GM21526 (cell line): ENCODE measurements at regions not wholly inside any gene's neighbourhood (a gene's known extent, or its start where the extent isn't known, plus 50 kb on each side); places are given as distances from the start of the nearest gene placed in this dataset.

Source experiments
- ATAC-seq: cut with Tn5 transposase; IDR thresholded peaks from one replicate; pipeline ENCODE4 v1.9.1; 2021; ENCODE audit warnings: moderate library complexity; ENCODE audit not compliant: unreplicated experiment, low FRiP score

GRCh38 chr3:124609402-124609801 lies 120.8 kb upstream of the UMPS start:
- ATAC-seq = no peak

- ATAC-seq = no peak
Observed at GRCh38 chr3:124610130-124610529, 120.1 kb upstream of the UMPS start.

GRCh38 chr3:124611520-124611919 lies 118.7 kb upstream of the UMPS start:
- ATAC-seq = no peak

GRCh38 chr3:124615896-124616543 lies 114.2 kb upstream of the UMPS start:
- no peak for ATAC-seq

- no peak for ATAC-seq
Observed at GRCh38 chr3:124617177-124617576, 113.1 kb upstream of the UMPS start.

GRCh38 chr3:124619887-124620599 lies 110.2 kb upstream of the UMPS start:
- no peak for ATAC-seq

- no peak for ATAC-seq
Observed at GRCh38 chr3:124620600-124621063, 109.6 kb upstream of the UMPS start.

- no peak for ATAC-seq
Observed at GRCh38 chr3:124621498-124621897, 108.8 kb upstream of the UMPS start.

- ATAC-seq = no peak
Observed at GRCh38 chr3:124625074-124625473, 105.2 kb upstream of the UMPS start.

- no peak for ATAC-seq
Observed at GRCh38 chr3:124627501-124627908, 102.7 kb upstream of the UMPS start.

- no peak for ATAC-seq
Observed at GRCh38 chr3:124628863-124629262, 101.4 kb upstream of the UMPS start.

GRCh38 chr3:124629497-124629896 lies 100.8 kb upstream of the UMPS start:
- no peak for ATAC-seq

- ATAC-seq = no peak
Observed at GRCh38 chr3:124630960-124631359, 99.3 kb upstream of the UMPS start.

GRCh38 chr3:124631727-124632126 lies 98.5 kb upstream of the UMPS start:
- ATAC-seq = no peak

- no peak for ATAC-seq
Observed at GRCh38 chr3:124632566-124633140, 97.6 kb upstream of the UMPS start.

GRCh38 chr3:124633524-124633923 lies 96.7 kb upstream of the UMPS start:
- no peak for ATAC-seq

GRCh38 chr3:124634210-124635168 lies 95.8 kb upstream of the UMPS start:
- ATAC-seq = no peak

- no peak for ATAC-seq
Observed at GRCh38 chr3:124635169-124635539, 95.1 kb upstream of the UMPS start.

GRCh38 chr3:124636101-124636862 lies 94.0 kb upstream of the UMPS start:
- no peak for ATAC-seq

- ATAC-seq = no peak
Observed at GRCh38 chr3:124636863-124637296, 93.4 kb upstream of the UMPS start.
